ENCODE measurements at regions not wholly inside any gene's neighbourhood (a gene's known extent, or its start where the extent isn't known, plus 50 kb on each side); places are given as distances from the start of the nearest gene placed in this dataset.
"Not testable (repeated sequence)": the region's sequence is repeated elsewhere in the genome, so short reads cannot be mapped to it uniquely, and the experiment has no call there.

GRCh38 chr4:148649652-148650331, 207.6 kb upstream of the NR3C2 start:
- TF ChIP-seq POLR2A (IDR thresholded peaks at IDR 0.05) (no peak), CTCF (IDR thresholded peaks at IDR 0.05) (no peak)
- DNase-seq, result no peak
- Histone ChIP-seq H3K27me3 (no peaks in the 10 kb centered on the region), H3K4me3 (replicated peaks in 1 of 3) (no peak overlapping the region), H3K36me3 (no peaks in the 10 kb centered on the region), H3K27ac (no peak overlapping the region), H3K4me1 (peaks cover 0 to 6% of the 10 kb centered on the region in 2 donors), H3K9me3 (no peaks in the 10 kb centered on the region)
- WGBS, 2 donors, result 94 to 96% methylated on average over 1 of the region's 1 CpG
- intact Hi-C loops (cut with DNase I), result no loop called here

GRCh38 chr4:148643851-148644250, 201.6 kb upstream of the NR3C2 start:
- H3K4me3 ChIP-seq (replicated peaks in 1 of 3), result no peak overlapping the region
- DNase-seq, result no peak
- 83 to 94% methylated on average over 2 of the region's 2 CpGs for WGBS, 2 donors
- no peaks in the 10 kb centered on the region for H3K36me3 ChIP-seq
- H3K4me1 ChIP-seq, result no peaks in the 10 kb centered on the region
- no peaks in the 10 kb centered on the region for H3K27me3 ChIP-seq
- no peaks in the 10 kb centered on the region for H3K9me3 ChIP-seq
- intact Hi-C loops (cut with DNase I), result no loop called here
- TF ChIP-seq POLR2A (IDR thresholded peaks at IDR 0.05) (no peak), CTCF (IDR thresholded peaks at IDR 0.05) (no peak)
- no peak overlapping the region for H3K27ac ChIP-seq

GRCh38 chr4:148642907-148643306, 200.7 kb upstream of the NR3C2 start:
- Histone ChIP-seq H3K9me3 (no peaks in the 10 kb centered on the region), H3K4me1 (no peaks in the 10 kb centered on the region), H3K27me3 (no peaks in the 10 kb centered on the region), H3K27ac (no peak overlapping the region), H3K4me3 (replicated peaks in 1 of 3) (no peak overlapping the region), H3K36me3 (no peaks in the 10 kb centered on the region)
- intact Hi-C loops (cut with DNase I), result no loop called here
- DNase-seq, result no peak
- 93% methylated on average over 2 of the region's 2 CpGs for WGBS, 2 donors
- TF ChIP-seq CTCF (IDR thresholded peaks at IDR 0.05) (no peak), POLR2A (IDR thresholded peaks at IDR 0.05) (no peak)

DNA sequence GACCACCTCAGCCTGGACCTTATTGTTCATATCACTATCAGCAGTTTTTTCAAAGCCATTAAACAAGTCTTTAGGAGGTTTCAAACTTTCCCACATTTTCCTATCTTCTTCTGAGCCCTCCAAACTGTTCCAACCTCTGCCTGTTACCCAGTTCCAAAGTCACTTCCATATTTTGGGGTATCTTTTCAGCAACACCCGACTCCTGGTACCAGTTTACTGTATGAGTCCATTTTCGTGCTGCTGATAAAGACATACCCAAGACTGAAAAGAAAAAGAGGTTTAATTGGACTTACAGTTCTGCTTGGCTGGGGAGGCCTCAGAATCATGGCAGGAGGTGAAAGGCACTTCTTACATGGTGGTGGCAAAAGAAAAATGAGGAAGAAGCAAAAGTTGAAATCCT, 195.9 kb upstream of the NR3C2 start:
- H3K9me3 ChIP-seq; intact Hi-C loops (cut with DNase I): not testable (repeated sequence)
- 88 to 92% methylated on average over 2 of the region's 2 CpGs for WGBS, 2 donors

GRCh38 chr4:148637453-148637852, 195.2 kb upstream of the NR3C2 start:
- 94 to 96% methylated on average over 3 of the region's 3 CpGs for WGBS, 2 donors
- DNase-seq; H3K36me3 ChIP-seq; H3K9me3 ChIP-seq; intact Hi-C loops (cut with DNase I); H3K27ac ChIP-seq; H3K4me3 ChIP-seq (replicated peaks in 1 of 3); H3K4me1 ChIP-seq; H3K27me3 ChIP-seq: not testable (repeated sequence)

More for the DNA sequence above, 195.9 kb upstream of the NR3C2 start:
- DNase-seq; H3K27me3 ChIP-seq; H3K27ac ChIP-seq; H3K4me3 ChIP-seq (replicated peaks in 1 of 3); H3K36me3 ChIP-seq; H3K4me1 ChIP-seq: not testable (repeated sequence)

DNA sequence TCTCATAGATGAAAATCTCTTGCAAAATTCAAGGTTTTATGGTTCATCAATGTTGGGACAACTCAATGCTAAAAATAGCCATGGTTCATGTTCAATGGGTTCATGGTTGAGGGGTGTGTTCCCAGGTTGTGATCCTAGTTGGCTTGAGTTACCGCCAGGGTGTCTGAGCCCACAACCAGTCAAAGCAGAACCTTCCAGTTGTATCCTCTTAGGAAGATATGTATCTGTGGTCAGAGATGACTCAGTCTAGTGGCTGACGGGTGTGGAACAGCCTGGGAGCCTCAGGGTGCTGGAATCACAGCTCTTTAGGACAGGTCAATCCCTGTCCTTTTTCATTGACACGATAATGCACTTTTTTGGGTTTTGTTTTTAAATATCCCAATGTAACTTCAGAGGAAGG, 192.3 kb upstream of the NR3C2 start:
- intact Hi-C loops (cut with DNase I), result no loop called here
- 93 to 96% methylated on average over 3 of the region's 3 CpGs for WGBS, 2 donors

More for the DNA sequence above, 192.3 kb upstream of the NR3C2 start:
- Histone ChIP-seq H3K4me1 (no peaks in the 10 kb centered on the region), H3K36me3 (no peaks in the 10 kb centered on the region), H3K9me3 (no peaks in the 10 kb centered on the region), H3K27me3 (no peaks in the 10 kb centered on the region), H3K4me3 (replicated peaks in 1 of 3) (no peak overlapping the region), H3K27ac (no peak overlapping the region)
- DNase-seq, result no peak
- TF ChIP-seq POLR2A (IDR thresholded peaks at IDR 0.05) (no peak), CTCF (IDR thresholded peaks at IDR 0.05) (no peak)
